B cell (primary cell): ENCODE measurements at regions not wholly inside any gene's neighbourhood (a gene's known extent, or its start where the extent isn't known, plus 50 kb on each side); places are given as distances from the start of the nearest gene placed in this dataset.

Source experiments
- EZH2 ChIP-seq: IDR thresholded peaks from 2 replicates; pipeline ENCODE4 v1.6.1; 2012; ENCODE audit warnings: borderline replicate concordance, low read depth, mild to moderate bottlenecking, moderate library complexity, low read length; ENCODE audit not compliant: insufficient read depth, poor library complexity, severe bottlenecking
- TF ChIP-seq, protein P1 (sequence below): fragments of 200-600 bp; IDR thresholded peaks from one replicate; pipeline ENCODE4 v1.8.0; 2022; ENCODE audit warnings: antibody characterized with exemption, mild to moderate bottlenecking

DNA sequence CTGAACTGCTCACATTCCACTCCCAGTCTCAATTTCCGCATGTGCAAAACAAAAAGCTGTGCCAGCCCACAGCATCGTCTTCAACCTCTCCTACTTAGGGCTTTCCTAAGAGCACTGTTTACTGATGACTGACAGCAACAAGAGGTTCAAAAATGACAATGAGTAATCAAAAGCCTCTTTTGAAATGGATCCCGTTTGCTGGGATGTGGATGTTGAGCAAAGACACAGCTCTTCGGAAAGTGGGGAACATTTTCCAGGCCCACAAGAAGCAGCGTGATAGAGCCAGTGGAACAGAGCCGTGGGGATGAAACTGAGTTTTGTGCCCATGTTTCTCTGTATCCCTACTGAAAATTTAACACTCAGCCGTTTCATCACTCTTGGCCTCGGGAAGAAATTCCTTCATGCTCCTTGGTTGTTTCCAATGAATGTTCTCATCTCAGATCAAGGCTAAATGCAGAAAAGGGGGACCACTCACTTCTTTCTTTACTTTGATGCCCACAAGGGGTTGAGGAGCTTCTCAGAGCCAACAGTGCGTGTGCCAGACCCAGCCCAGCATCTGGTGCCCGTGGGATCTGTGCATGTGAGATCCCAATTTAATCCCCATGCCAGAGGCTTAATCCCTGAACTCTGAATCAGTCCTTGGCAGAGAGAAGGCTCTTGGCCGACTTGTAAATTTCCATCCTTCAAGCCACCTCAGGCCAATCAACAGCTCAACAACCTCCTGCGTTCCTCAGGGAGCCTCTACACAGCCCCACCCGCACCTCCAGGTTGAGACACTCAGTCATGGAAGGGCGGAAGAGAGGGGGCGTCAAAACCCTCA, 230.2 kb upstream of the DAPK1 start:
- TF ChIP-seq, protein P1, sequence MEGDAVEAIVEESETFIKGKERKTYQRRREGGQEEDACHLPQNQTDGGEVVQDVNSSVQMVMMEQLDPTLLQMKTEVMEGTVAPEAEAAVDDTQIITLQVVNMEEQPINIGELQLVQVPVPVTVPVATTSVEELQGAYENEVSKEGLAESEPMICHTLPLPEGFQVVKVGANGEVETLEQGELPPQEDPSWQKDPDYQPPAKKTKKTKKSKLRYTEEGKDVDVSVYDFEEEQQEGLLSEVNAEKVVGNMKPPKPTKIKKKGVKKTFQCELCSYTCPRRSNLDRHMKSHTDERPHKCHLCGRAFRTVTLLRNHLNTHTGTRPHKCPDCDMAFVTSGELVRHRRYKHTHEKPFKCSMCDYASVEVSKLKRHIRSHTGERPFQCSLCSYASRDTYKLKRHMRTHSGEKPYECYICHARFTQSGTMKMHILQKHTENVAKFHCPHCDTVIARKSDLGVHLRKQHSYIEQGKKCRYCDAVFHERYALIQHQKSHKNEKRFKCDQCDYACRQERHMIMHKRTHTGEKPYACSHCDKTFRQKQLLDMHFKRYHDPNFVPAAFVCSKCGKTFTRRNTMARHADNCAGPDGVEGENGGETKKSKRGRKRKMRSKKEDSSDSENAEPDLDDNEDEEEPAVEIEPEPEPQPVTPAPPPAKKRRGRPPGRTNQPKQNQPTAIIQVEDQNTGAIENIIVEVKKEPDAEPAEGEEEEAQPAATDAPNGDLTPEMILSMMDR = no peak
- no peak for TF ChIP-seq EZH2
